SW 1271 (cell line): ENCODE measurements at regions not wholly inside any gene's neighbourhood (a gene's known extent, or its start where the extent isn't known, plus 50 kb on each side); places are given as distances from the start of the nearest gene placed in this dataset.
A peak's percentile ranks its signal among the peaks of the same experiment; 100 is the strongest.

Experiments
- DNase-seq, 2 experiments: peaks; one replicate each; lab custom pipeline; 2025; lab: John Stamatoyannopoulos, UW

- no peak for DNase-seq
Measured at GRCh38 chr6:166009385-166010031, 158.1 kb downstream of the TBXT start.

- DNase-seq, result no peak
Measured at GRCh38 chr6:166008441-166009369, 158.9 kb downstream of the TBXT start.

DNA sequence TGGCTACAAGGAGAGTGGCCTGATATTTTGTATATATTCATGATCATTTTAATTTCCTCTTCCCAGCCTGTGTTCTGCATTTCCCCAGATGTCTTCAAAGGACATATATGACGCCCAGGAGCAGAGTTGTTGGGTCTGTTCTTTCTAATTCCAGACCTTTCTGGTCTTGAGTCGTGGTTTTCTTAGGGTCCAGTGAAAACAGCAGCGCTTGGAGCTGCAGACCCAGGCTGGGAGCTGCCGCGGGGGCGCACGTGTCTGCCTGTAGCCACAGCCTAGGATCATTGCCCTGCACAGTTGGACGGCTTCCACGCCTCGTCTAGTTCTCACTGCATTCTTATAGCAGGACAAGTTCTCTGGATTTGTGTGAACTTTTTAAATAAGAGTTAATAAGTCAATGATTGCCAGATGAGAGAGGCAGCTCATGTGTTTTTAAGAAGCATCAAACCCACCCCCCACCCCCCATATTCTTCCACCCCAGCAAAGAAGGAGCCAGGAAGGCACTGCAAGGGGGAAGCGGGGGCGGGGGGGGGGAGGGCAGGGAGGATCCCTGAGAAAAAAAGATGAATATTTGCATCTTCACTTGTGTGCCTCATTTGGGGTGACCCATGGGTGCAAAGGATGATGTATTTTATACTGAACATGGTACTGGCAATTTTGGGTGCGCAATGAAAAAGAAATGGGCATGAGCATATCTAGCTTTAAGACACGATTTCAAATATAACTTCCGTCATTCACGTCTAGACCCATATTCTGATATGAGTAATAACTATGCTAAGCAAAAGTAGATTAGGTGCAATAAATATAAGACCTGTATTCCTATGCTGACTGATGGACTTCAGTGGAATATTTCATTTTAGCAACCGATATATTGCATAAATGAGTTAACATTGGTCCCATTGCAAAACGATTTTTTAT, 160.0 kb downstream of the TBXT start:
- no peak for DNase-seq

DNA sequence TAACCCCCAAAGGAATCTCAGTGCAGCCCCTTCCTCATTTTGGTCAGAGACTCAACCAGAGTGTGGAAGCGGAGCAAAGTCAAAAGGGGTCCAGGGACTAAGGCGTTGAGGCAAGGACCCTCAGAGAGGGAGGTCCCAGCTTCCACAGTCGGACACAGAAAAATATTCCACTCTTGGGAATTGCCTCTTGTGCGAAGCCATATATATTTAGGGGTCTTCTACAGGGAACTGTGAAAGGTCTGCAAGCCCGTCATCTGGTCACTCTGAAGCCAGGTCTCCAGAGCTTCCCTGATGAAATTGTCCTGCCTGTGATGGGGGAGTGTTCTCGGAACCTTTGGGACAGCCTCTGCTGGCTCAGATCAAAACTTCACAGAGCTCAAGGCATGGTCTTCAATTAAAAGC, 160.8 kb downstream of the TBXT start:
- DNase-seq, result no peak

DNA sequence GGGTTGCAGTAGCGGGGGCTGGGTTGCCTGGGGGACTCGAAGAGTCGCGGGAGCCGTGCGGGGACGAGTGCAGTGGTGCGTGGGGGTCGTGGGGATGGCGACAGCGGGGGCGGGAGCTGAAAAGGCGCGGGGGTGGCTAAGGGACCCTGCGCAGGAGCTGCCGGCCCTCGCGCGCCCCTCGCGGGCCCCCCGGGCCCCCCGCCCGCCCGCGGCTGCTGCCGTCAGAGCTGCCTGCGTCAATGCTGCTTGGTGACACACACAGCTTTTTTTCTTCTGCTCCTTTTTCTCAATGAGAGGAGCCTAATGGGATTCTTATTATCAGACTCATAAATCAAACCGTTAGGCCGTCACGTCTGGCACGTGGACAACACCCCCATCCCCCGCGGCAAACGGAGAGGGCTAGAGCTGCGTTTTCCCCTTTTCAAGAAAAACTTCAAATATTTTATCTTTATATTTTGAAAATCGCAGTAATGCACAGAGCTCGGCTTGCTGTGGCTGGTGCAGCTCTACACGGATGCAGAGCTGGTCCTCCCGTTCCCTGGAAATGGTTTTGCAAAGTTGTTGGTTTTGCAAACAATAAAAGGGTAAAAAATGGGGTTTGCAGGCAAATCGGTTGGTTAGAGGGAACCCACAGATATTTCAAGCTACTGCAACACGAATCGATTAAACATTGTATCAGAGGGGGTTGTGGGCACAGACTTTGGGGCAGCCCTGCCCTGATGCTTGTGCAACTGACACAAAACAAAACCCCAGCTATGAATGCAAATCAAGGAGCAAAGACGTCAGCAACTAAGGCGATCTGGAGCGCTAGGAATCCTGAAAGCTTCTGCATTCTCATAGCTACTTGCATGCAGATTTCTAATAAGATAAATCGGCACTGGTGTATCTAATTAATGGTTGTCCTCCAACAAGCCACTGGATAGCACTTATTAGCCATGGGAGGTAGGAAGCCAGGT, 161.4 kb downstream of the TBXT start:
- no peak for DNase-seq

- DNase-seq, result no peak
Measured at GRCh38 chr6:166005401-166005943, 162.2 kb downstream of the TBXT start.

DNA sequence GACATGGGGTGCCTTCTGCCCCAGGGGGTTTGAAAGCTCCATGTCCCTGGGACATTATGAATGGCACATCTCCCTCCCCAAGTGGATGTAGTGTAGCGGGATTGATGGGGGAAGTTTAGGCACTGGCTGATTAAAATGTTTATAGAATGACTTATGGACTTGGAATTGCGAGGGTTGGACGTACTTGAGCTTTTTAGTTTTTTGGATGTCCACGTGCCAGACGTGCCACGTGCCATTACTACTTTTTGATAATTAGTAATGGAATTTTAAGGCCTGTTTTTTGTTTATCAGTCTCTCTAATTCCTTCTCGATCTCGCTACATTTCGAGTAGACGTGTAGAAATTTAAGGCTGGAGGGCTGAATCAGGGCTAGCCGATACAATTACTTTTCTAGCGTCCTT, 162.8 kb downstream of the TBXT start:
- no peak for DNase-seq

GRCh38 chr6:166004471-166004870, 163.2 kb downstream of the TBXT start:
- no peak for DNase-seq

DNA sequence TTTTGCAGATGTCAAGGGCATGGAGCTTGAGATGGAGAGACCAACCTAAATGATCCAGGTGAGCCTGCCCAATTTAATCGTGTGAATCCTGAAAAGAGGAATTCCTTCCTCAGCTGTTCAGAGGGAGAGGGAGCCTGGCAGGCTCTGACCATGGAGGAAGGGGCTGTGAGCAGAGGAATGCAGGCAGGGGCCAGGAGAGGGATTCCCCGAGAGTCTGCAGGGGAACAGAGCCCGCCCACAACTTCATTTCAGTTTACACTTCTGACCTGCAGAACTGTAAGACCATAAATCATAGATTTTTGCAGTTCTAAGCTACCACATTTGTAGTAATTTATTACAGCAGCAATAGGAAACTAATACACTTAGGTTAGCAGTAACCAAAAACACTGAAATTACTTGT, 164.1 kb downstream of the TBXT start:
- no peak for DNase-seq

- DNase-seq, result no peak
Measured at GRCh38 chr6:166001359-166001758, 166.3 kb downstream of the TBXT start.

DNA sequence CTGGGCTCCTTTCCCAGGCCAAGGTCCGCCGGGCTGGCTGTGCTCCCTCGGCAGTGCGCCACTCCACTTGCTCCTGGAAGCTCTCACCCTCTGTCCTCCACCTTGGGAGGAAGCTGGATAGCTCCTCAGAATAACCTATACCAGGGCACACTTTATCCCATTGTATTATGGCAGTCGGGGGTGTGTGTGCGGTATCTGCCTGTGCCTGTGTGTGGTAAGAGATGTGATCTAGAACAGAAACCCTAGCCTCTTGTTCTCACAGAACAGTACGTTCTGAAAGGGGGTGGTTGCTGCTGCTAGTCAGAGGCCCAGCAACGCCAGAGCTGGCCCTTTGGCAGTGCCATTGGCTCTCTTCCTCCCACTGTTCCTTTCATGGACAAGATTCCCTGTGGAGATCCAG, 168.4 kb downstream of the TBXT start:
- DNase-seq, result no peak

- DNase-seq, result no peak
Measured at GRCh38 chr6:165998072-165998471, 169.6 kb downstream of the TBXT start.

GRCh38 chr6:165991341-165991740, 176.3 kb downstream of the TBXT start:
- no peak for DNase-seq

GRCh38 chr6:165990216-165990615, 177.4 kb downstream of the TBXT start:
- DNase-seq, result no peak

GRCh38 chr6:165988757-165989456, 178.7 kb downstream of the TBXT start:
- no peak for DNase-seq

DNA sequence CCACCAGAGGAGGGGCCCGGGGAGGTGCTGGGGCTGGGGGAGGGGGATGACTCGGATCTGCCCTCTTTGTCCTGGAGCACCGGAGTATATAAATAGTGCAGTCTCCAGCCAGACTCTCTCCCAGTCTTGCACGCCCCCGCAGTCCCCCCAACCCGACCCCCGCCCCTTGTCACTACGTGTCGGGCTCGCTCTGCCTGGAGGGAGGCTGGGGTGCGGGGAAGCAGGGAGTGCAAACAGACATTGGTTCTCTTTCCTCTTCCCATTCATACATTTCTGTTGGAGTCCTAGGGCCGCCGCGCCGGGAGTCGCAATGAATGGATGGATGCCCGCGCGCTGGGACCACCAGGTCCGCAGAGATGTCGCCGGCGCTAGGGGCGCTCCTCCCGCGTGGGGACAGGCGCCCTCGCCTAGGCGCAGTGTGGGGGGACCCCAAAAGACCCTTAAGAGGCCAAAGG, 179.3 kb downstream of the TBXT start:
- DNase-seq, result no peak

DNA sequence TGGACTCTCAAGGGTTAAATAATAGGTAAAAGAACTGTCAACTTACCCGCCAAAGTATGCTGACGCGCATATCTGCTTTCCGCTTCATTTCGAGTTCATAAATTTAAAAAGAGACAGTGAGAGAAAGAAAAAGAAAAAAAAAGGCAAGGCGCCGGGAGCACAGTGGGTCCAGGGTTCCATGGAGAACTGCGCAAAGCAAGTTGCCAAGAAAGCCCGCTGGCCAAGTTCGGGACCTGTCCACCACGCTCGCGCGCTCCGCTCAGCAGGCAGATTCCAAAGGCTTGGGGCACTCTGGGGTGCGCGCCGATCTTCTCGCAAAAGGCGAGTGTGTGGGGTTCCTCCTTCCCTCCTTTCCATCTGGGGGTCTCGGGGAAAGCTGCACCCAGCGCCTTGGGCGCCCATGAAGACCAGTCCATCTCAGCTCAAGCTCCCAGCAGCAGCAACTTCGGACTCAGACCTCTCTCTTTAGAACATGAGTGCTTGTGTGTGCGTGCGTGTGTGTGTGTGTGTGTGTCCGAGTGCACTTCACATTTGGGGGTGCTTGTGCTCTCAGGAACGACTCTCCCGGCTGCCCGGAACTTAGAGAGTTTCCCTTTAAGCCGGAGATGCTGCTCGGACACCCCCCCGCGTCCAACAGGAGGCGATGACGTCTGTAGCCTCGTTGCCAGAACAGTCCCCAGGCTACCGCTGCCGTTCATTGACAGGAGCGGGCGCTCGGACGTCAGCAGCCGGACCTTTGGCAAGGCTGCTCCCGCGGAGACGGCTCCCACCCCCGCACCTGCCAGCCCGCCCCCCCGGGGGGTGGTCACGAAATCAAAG, 180.0 kb downstream of the TBXT start:
- peak in 1 of 2 experiments; percentile 7 for DNase-seq

GRCh38 chr6:165986914-165987482, 180.7 kb downstream of the TBXT start:
- DNase-seq, result no peak
